ENCODE measurements at regions not wholly inside any gene's neighbourhood (a gene's known extent, or its start where the extent isn't known, plus 50 kb on each side); places are given as distances from the start of the nearest gene placed in this dataset.

DNA sequence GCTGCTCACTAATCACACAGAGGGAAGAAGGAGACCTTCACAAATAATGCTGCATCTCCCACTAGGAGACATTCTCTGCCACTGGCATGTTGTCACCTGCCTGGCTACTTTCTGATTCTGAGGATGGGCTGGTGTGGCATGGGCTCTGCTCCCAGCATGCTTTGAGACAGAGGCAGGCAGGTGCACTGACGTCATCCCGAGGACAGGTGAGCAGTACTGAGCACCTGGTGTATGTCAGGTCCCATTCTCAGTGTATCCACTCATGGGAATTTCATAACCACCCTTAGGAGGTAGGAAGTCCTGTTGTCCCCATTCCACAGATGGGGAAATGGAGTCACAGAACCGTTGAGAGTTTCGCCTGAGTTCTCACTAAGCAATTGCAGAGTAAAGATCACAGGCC is 597.9 kb downstream of the VRK1 start:
- Mint-ChIP-seq H3K9me3 (ENCODE audit: unreplicated experiment) (no peaks in the 10 kb centered on the region), H3K36me3 (ENCODE audit: low read depth, unreplicated experiment) (no peaks in the 10 kb centered on the region), H3K27me3 (ENCODE audit: low read depth, unreplicated experiment) (peaks cover 24% of the 10 kb centered on the region), H3K4me1 (ENCODE audit: low read depth, unreplicated experiment) (no peaks in the 10 kb centered on the region), H3K4me3 (ENCODE audit: unreplicated experiment) (no peak overlapping the region), H3K27ac (ENCODE audit: unreplicated experiment) (no peak overlapping the region)
- H3K4me3 ChIP-seq (ENCODE audit: insufficient read depth, low read depth, low read length) = no peak overlapping the region
- no peak overlapping the region for H2AFZ ChIP-seq (ENCODE audit: low read depth, low read length)
- no peaks in the 10 kb centered on the region for H3K36me3 ChIP-seq (ENCODE audit: insufficient read depth, low read length)
- H3K9me3 ChIP-seq (ENCODE audit: insufficient read depth, low read depth, low read length) = no peaks in the 10 kb centered on the region
- H3K79me2 ChIP-seq (ENCODE audit: insufficient read depth, low read length) = no peaks in the 10 kb centered on the region
- no peaks in the 10 kb centered on the region for H4K20me1 ChIP-seq (ENCODE audit: insufficient read depth, low read length)
- H3K27ac ChIP-seq (ENCODE audit: low read depth, low read length) = no peak overlapping the region
- FAIRE-seq (no peak), DNase-seq (ENCODE audit: low read depth) (no peak)
- no peak for TF ChIP-seq EZH2 (IDR thresholded peaks at IDR 0.05; ENCODE audit: insufficient read depth, low read length)
- TF ChIP-seq, protein P1, sequence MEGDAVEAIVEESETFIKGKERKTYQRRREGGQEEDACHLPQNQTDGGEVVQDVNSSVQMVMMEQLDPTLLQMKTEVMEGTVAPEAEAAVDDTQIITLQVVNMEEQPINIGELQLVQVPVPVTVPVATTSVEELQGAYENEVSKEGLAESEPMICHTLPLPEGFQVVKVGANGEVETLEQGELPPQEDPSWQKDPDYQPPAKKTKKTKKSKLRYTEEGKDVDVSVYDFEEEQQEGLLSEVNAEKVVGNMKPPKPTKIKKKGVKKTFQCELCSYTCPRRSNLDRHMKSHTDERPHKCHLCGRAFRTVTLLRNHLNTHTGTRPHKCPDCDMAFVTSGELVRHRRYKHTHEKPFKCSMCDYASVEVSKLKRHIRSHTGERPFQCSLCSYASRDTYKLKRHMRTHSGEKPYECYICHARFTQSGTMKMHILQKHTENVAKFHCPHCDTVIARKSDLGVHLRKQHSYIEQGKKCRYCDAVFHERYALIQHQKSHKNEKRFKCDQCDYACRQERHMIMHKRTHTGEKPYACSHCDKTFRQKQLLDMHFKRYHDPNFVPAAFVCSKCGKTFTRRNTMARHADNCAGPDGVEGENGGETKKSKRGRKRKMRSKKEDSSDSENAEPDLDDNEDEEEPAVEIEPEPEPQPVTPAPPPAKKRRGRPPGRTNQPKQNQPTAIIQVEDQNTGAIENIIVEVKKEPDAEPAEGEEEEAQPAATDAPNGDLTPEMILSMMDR (IDR thresholded peaks at IDR 0.05; ENCODE audit: insufficient read depth, low read depth, low read length) = no peak
- no peaks in the 10 kb centered on the region for H3K4me1 ChIP-seq (ENCODE audit: insufficient read depth, low read length)
- H3K9ac ChIP-seq (ENCODE audit: low read length) = no peak overlapping the region
- H3K27me3 ChIP-seq (ENCODE audit: insufficient read depth, low read length) = no peaks in the 10 kb centered on the region
- H3K4me2 ChIP-seq (ENCODE audit: low read length) = no peak overlapping the region

GRCh38 chr14:97401714-97402113 is 604.5 kb downstream of the VRK1 start:
- Mint-ChIP-seq H3K9me3 (ENCODE audit: unreplicated experiment) (peaks cover 3% of the 10 kb centered on the region), H3K4me1 (ENCODE audit: low read depth, unreplicated experiment) (no peaks in the 10 kb centered on the region), H3K27ac (ENCODE audit: unreplicated experiment) (no peak overlapping the region), H3K36me3 (ENCODE audit: low read depth, unreplicated experiment) (no peaks in the 10 kb centered on the region), H3K27me3 (ENCODE audit: low read depth, unreplicated experiment) (peaks cover 28% of the 10 kb centered on the region), H3K4me3 (ENCODE audit: unreplicated experiment) (no peak overlapping the region)
- no peaks in the 10 kb centered on the region for H4K20me1 ChIP-seq (ENCODE audit: insufficient read depth, low read length)
- H2AFZ ChIP-seq (ENCODE audit: low read depth, low read length) = no peak overlapping the region
- no peak overlapping the region for H3K27ac ChIP-seq (ENCODE audit: low read depth, low read length)
- DNase-seq (ENCODE audit: low read depth) (no peak), FAIRE-seq (no peak)
- H3K9me3 ChIP-seq (ENCODE audit: insufficient read depth, low read depth, low read length) = no peaks in the 10 kb centered on the region
- no peak overlapping the region for H3K4me2 ChIP-seq (ENCODE audit: low read length)
- no peaks in the 10 kb centered on the region for H3K27me3 ChIP-seq (ENCODE audit: insufficient read depth, low read length)
- H3K4me1 ChIP-seq (ENCODE audit: insufficient read depth, low read length) = no peaks in the 10 kb centered on the region
- H3K4me3 ChIP-seq (ENCODE audit: insufficient read depth, low read depth, low read length) = no peak overlapping the region
- TF ChIP-seq, protein P1 (IDR thresholded peaks at IDR 0.05; ENCODE audit: insufficient read depth, low read depth, low read length) = no peak
- no peak for TF ChIP-seq EZH2 (IDR thresholded peaks at IDR 0.05; ENCODE audit: insufficient read depth, low read length)
- no peak overlapping the region for H3K9ac ChIP-seq (ENCODE audit: low read length)
- H3K36me3 ChIP-seq (ENCODE audit: insufficient read depth, low read length) = no peaks in the 10 kb centered on the region
- H3K79me2 ChIP-seq (ENCODE audit: insufficient read depth, low read length) = no peaks in the 10 kb centered on the region

GRCh38 chr14:97402279-97402678 is 605.1 kb downstream of the VRK1 start:
- Histone ChIP-seq H2AFZ (ENCODE audit: low read depth, low read length) (no peak overlapping the region), H3K27ac (ENCODE audit: low read depth, low read length) (no peak overlapping the region), H4K20me1 (ENCODE audit: insufficient read depth, low read length) (no peaks in the 10 kb centered on the region), H3K36me3 (ENCODE audit: insufficient read depth, low read length) (no peaks in the 10 kb centered on the region), H3K4me1 (ENCODE audit: insufficient read depth, low read length) (no peaks in the 10 kb centered on the region), H3K9me3 (ENCODE audit: insufficient read depth, low read depth, low read length) (no peaks in the 10 kb centered on the region), H3K27me3 (ENCODE audit: insufficient read depth, low read length) (no peaks in the 10 kb centered on the region), H3K4me2 (ENCODE audit: low read length) (no peak overlapping the region), H3K9ac (ENCODE audit: low read length) (no peak overlapping the region), H3K79me2 (ENCODE audit: insufficient read depth, low read length) (no peaks in the 10 kb centered on the region), H3K4me3 (ENCODE audit: insufficient read depth, low read depth, low read length) (no peak overlapping the region)
- DNase-seq (ENCODE audit: low read depth) = no peak
- TF ChIP-seq EZH2 (IDR thresholded peaks at IDR 0.05; ENCODE audit: insufficient read depth, low read length) = no peak
- TF ChIP-seq, protein P1 (IDR thresholded peaks at IDR 0.05; ENCODE audit: insufficient read depth, low read depth, low read length) = no peak
- Mint-ChIP-seq H3K27me3 (ENCODE audit: low read depth, unreplicated experiment) (peaks cover 28% of the 10 kb centered on the region), H3K27ac (ENCODE audit: unreplicated experiment) (no peak overlapping the region), H3K4me1 (ENCODE audit: low read depth, unreplicated experiment) (no peaks in the 10 kb centered on the region), H3K36me3 (ENCODE audit: low read depth, unreplicated experiment) (no peaks in the 10 kb centered on the region), H3K9me3 (ENCODE audit: unreplicated experiment) (peaks cover 3% of the 10 kb centered on the region), H3K4me3 (ENCODE audit: unreplicated experiment) (no peak overlapping the region)
- FAIRE-seq = no peak

All from astrocyte (in vitro differentiated cells and primary cell).